ENCODE measurements at regions not wholly inside any gene's neighbourhood (a gene's known extent, or its start where the extent isn't known, plus 50 kb on each side); places are given as distances from the start of the nearest gene placed in this dataset.
A peak's percentile ranks its signal among the peaks of the same experiment; 100 is the strongest.
"Not testable (repeated sequence)": the region's sequence is repeated elsewhere in the genome, so short reads cannot be mapped to it uniquely, and the experiment has no call there.

DNA sequence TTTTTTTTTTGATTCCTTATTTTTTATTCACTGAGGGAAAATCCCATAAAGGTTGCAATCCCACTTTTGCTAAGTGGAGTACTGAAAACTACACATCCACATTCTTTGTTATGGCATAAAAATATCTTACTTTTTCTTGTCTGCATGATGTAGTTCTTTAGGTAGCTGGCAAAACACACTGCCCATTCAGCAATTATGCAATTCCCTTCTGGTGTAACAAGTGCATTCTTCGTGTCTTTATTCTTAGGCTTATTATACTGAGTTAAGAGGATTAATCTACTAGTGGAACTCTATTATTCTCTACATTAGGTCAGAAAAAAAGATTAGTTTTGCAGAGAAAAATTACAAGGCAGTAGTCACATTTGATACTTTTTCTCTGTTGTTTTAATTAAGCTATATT is 403.8 kb upstream of the GBE1 start:
- DNase-seq (ENCODE audit: low spot score), result no peak

DNA sequence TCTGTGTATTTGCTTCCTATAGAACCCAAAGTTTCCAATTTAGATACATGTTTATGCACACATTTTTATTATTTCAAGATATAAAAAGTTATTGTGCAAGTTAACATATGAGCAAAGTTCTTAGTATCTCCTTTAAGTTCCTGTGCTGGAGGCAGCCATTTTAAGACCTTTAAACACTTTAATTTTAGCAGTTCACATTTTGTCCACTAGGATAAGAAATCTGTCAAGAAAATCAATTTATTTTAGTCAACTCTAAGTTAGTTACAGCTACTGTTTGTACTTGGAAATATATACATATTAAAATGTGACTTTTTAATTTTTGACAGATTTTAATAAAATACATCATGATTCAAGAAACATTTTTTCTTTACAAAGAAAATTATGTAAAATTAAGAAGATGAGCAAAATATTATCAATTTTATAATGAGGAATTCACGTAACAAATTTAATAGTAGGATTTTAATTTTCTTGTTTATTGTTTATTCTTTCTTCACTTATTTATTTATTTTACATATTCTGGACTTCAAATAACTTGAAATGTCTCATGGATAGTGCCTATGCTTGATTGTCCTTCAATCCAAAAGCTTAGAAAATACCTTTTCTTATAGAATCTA is 402.6 kb upstream of the GBE1 start:
- no peak for DNase-seq (ENCODE audit: low spot score)

DNA sequence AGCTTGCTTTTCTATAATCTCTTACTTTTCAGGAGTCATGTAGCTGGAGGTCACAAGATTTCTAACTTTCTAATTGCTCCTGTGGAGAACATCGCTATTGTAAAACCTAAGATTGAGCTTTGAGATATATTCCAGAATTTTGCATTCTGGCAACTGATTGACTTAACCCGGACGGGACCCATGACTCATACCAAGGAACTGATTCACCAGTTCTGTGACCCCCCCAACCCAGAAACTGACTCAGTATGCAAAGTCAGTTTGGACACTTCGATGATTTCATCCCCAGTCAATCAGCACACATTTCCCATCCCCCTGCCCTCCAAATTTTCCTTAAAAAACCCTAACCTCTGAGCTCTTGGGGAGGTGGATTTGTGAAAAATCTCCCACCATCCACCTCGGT is 396.5 kb upstream of the GBE1 start:
- peak; percentile 53 for DNase-seq (ENCODE audit: low spot score)

DNA sequence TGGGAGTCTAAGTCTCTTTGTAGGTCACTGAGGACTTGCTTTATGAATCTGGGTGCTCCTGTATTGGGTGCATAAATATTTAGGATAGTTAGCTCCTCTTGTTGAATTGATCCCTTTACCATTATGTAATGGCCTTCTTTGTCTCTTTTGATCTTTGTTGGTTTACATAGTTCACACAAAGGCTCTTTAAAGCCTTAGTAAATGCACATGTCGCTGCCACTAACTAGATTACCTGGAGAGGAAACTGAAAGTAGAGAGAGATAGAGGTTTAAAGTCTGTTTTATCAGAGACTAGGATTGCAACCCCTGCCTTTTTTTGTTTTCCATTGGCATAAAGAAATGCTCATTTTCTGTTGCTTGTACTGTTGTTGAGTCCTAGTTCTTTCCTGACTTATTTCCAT is 392.4 kb upstream of the GBE1 start:
- DNase-seq (ENCODE audit: low spot score), result not testable (repeated sequence)

DNA sequence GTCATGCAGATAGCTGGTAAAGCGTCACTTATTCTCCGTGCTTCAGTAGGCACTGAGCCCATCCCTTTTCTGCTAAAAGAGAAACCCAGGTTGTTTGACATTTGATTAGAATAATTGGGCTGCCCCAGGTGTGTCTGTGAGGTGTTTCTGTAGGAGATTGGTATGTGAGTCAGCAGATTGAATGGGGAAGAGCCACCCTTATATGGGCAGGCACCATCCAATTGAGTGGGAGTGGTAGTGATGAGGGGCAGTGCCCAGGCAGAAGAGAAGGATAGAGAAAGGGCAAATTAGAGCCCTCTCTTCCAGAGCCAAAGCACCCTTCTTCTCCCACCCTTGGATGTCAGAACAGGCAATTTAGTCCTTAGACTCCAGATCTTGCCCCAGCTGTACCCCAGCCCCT is 384.3 kb upstream of the GBE1 start:
- no peak for DNase-seq (ENCODE audit: low spot score)

DNA sequence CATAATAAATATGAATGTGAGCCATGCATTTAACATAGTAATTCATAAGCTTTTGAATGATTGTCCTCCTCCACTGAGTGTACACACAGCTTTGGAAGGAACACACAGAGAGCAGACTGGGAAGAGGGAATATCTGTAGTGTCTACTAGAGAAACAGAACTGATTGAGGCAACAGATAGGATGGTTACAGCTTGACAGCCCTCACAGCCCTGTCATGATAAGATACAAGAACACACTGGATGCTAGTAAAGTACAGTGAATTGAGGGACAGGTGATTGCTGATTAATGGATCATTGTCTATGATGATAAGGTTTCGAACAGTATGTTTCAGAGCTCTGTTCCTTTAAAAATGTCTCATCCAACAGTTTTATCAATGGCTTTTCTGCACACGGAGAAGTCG is 383.4 kb upstream of the GBE1 start:
- DNase-seq (ENCODE audit: low spot score), result no peak

DNA sequence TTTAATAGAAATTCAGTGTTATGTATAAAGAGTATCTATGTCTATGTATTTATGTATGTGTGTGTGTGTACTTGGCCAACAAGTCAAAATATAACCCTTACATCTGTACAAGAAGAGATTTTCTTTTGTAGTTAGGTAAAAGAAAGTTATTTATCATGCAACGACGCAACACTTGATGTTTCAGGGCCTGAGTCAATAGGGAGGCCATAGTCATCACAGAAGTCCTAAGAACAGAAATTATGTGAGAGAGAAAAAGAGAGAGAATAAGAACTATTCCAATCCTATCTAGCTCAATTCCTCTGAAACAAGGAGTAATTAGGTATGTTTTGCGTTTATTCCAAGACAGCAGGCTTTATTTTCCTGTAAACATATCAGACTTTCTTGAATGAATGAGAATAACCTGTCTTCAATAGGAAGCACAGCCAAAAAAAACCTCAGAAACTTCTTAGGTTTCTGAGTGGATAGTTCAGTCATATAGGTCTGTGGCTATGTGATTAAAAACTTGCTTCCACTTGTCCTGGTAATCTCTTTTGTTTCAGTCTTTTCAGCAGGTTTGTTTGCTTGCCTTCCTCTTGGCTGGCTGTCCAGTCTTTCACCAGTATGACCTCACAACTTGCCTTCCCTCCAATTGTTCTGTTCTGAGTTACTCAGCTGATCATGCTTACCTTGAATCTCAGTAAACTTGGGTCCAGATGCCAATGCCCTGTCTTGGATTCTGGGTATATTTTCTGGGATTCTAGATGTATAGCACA is 382.4 kb upstream of the GBE1 start:
- DNase-seq (ENCODE audit: low spot score), result no peak

DNA sequence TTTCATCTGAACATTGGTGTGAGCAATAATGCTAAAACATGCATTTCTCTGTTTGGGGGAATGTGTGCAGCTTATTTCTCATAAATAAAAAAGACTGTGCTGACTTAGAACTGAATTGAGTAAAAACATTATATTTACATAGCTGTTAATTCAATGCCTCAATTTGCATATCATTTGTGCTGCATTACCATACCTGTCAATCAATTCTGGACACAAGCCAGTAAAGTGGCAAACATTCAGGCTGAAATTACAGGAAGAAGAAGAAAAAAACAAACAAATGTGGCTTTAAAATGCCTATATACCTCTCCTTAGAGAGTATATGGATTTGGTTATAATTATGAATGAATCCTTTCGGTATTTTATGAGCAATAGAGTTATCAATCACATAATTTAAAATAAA is 380.1 kb upstream of the GBE1 start:
- DNase-seq (ENCODE audit: low spot score), result no peak

DNA sequence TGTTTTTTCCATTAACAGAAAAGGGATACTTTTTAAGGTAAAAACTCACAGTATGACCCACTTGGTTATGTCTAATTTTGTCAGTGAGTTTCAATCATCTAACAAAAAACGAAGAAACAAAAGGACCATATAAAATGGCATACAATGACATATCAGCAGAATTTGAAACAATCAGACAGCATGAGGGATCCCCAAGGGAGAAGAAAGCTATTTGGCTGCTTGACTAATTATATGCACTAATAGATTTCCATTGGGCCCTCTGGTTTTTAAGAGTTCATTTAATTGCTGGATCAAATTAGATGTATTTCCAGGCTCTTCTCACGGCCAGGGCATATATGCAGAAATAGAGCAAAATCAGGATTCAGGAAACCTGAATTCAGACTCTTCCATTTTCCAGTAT is 376.4 kb upstream of the GBE1 start:
- no peak for DNase-seq (ENCODE audit: low spot score)

DNA sequence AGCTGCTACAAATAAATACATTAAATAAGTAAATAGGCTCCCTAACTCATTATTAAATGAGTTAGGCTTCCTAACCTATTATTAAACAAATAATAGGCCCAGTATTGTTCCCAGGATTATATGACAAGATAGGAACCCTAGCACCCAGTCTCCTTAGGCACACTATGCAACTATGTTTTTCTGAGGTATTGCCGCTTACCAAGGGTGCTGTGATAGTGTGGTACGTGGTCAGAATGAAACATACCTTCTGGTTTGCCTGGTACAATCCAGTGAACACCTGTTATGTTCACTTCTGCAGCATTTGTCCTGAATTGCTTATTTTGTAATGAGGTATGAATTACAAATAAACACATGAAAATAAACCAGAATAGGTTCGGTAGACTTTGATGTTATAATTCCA is 375.6 kb upstream of the GBE1 start:
- DNase-seq (ENCODE audit: low spot score), result no peak

DNA sequence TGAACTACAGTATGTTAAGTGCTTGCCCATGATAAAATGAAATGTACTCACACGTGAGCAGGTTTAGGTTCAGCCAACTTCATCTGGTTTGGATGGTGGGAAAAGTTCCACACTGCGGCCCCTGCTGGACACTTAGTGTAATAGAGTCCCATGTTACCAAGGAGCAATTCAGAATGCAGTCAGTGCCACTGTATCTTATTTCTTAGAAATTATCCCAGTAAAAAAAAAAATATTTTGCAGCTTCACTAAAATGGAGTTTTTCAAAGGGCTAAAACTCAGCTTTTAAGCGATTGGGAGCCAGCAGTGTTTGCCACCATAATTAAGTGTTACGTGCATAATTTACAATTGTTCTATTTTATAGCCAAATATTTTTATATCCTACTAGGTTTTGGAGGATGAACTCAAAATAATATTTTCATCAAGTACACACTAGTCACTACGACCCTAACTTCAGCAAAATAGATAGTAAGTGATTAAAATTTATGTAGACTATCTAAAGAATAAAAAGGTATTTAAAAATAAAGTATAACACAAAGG is 371.7 kb upstream of the GBE1 start:
- peak; percentile 45 for DNase-seq (ENCODE audit: low spot score)

DNA sequence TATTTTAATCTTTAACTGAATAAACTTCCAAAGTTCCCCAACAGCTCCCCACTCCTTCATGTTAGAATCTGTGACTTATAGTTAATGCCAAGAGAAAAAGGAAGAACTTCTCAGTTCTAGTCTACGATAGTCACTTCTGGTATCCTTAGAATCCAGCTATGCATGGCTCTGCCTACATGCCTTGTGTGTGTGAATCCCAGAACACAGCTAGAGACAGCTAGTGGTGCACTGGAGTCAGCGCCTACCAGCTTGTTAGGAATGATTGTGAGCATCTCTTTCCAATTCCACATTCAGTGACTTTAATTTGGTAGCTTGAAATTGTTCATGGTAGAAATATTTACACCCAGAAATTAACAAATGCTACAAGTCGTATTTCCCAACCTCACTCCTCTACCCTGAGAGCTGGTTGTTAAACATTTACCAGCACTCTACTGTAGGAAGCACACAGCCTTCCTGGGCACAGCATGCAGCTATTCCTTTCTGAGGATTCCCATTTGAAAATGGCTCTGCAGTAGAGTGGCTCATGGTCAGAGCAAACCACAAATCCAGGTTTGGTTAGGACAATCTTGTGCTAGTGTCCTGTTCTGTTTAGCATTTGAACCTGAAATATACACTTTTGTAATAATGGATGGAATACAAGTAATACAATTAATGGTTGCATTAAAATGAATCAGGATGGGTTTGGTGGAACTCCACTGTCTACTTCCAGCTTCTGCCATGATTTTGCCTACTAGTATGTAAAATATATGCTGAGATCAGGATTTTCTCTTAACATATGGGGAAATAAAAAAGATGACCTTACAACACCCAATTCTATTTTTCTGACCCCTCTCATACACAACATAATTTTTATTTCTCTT is 371.0 kb upstream of the GBE1 start:
- no peak for DNase-seq (ENCODE audit: low spot score)

DNA sequence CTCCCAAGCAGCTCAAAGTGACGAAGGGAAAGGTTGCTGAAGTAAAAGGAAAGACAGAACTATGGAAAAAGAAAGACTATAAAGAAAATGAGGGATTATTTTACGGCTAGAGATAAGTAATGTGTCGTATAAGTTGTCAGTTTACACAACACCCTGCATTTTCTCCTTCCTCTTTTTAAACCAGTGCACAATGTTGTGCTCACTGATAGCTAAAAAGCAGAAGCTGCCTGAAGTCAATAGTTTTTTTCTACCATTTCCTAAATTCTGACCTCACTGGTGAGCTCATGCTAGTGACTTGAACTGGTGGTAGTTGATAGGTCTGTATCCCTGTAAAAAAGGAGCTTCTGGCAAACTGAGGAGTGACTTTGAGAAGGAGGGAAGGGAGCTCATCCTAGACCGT is 368.6 kb upstream of the GBE1 start:
- DNase-seq (ENCODE audit: low spot score), result no peak

DNA sequence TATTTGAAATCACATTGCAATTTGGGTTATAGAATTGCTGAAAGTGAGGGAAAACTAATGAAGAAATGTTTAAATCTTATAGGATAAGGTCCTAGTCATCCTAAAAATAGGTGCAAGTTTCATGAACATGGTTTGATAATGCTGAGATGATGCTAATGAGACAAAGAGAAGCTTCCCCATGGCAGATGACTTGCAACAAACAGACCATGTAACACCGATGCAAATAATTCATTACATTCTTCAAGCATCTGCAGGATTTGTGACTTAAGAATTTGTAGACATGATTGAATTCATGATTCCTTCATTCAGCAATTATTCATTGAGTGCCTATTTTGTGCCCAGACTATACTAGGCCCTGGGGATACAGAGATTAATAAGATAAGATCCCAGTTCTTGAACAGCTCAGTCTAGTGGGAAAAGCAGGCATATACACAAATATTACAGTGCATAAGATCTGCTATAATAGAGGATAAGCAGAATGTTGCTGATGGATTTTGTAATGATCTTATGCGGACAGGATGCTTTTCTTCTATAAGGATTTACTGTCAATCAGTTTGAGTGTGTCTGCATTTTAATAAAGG is 367.9 kb upstream of the GBE1 start:
- no peak for DNase-seq (ENCODE audit: low spot score)

DNA sequence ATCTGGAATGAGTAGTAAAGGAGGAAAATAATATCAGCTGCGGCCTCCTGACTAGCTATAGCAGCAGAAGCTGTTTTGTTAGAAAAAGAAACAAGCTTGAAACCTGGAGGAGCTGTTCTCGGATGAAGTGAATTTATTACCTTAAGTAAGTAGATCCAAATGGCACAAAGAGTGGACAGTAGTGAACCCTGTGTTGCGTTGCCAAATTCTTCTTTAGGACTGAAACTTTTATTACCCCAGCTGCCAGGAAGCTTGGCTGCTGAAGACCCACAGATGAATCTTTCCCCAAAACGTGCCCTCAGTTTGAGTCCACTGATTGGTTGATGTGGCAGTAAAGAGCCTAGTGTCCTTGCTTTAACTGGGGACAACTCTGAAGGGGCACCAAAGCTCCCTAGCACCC is 366.8 kb upstream of the GBE1 start:
- no peak for DNase-seq (ENCODE audit: low spot score)

DNA sequence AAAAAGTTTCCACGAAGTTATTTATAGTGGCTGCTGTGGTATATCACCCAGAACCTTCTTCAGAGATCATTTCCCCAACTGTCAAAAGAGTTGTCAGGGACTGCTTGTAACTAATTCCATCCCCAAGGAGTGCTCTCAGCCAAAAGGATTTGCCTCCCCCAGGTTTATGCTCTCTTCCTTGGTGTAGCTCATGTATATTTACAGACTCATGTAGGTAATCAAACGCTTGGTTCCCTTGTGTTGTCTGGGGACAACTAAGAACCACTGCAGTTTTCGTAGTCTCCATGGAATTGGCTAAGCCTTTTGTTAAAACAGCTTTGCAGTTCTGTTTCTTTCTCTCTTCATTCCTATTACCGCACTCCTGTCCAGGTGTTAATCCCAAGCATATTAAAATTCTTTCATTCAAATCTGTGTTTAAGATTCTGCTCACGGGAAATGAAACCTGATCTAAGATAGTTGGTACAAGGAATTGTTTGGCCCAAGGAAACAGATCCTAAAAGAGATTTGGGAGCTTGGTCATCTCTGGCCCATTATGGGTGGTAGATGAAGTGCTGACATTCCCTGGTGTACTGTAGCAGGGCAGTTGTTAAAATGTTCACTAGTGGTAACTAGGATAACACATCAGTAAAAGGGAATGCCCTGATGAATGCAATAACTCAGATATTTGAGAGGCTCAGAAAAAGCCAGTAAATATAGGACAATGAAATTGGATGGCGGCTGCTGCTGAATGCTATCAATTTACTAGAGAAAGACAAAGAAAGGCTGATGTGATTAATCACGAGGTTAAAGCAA is 361.3 kb upstream of the GBE1 start:
- DNase-seq (ENCODE audit: low spot score), result no peak

DNA sequence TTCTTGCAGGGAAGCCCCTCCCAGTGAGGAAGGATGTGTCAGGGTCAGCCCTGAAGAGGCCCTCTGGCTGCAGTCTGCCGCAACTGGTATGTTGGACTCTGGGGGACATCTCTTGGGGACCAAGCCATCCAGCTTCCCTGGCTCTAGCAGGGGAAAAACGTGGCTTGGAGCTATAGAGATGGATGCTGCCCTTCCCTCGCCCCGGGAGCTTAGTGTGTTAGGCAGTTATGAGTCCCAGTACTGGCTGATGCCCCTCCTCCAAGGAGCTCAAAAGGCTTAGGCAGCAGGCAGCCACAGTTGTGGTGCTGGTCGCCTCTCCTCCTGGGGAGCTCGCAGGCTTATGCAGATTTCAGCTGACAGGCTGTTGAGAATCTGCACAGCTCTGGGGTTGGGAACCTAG is 353.1 kb upstream of the GBE1 start:
- DNase-seq (ENCODE audit: low spot score), result no peak

DNA sequence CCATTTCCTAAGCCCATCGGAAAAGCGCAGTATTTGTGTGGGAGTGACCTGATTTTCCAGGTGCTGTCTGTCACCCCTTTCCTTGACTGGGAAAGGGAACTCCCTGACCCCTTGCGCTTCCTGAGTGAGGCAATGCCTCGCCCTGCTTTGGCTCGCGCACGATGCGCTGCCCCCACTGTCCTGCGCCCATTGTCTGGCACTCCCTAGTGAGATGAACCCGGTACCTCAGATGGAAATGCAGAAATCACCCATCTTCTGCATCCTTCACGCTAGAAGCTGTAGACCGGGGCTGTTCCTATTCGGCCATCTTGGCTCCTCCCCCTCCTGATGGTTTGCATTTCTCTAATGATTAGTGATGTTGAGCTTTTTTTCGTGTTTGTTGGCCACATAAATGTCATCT is 349.3 kb upstream of the GBE1 start:
- DNase-seq (ENCODE audit: low spot score), result not testable (repeated sequence)

DNA sequence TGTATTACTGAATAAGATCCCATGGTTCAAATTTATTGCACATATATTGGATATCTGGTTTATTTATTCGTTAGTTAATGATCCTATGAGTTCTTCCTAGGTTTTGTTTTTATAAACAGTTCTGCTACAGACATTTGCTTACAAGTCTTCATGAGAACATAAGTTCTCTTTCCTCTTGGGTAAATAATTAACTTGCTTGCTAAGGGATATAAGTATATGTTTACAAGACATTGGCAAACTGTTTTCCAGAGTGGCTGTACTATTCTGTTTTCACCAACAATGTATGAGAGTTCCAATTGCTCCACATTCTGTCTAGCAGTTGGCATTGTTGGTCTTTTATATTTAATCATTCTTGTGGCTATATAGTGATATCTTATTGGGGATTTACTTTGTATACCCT is 341.8 kb upstream of the GBE1 start:
- no peak for DNase-seq (ENCODE audit: low spot score)

DNA sequence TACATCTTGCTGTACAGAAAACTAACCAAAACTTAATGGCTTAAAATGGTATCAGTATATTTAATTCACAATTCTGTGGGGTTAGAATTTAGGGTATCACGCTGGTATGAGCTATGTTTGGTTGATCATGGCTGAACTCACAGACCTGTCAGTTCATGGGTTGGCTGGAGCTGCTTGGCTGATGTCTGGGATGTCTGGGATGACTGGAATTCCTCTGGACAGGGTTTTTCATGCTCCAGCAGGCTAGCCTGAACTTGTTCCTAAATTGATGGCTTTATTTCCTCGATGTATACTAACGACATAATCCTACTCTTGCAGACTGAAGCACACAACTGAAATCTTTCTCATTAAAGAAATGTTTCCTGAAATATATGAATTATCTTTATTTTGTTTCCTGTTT is 338.9 kb upstream of the GBE1 start:
- no peak for DNase-seq (ENCODE audit: low spot score)

DNA sequence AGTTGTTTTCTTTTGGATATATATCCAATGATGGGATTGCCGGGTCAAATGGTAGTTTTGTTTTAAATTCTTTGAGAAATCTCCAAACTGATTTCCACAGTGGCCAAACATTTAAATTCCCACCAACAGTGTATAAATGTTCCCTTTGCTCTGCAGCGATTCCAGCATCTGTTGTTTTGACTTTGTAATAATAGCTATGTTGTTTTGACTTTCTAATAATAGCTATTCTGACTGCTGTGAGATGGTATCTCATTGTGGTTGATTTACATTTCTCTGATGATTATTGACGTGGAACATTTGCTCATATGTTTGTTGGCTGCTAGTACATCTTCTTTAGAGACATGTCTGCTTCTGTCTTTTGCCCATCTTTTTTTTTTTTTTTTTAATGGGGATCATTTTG is 332.2 kb upstream of the GBE1 start:
- no peak for DNase-seq (ENCODE audit: low spot score)

DNA sequence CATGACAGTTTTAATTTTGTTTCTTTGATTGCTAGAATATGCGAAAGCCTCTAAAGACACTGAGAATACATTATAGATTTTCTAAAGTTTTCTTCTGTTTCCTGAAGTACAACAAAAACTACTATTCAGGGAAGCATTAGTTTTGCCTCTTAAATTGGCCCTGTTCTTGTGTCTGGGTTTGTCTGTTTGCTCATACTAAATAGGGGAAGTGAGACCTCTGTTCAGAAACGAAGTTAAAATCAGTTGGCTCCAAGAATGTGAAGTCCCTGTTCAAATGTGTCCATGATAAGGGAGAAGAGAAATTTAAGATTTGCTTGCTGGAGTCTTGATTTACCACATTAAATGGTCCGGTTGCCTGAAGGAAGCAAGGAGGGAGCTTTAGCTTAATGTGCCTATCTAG is 327.3 kb upstream of the GBE1 start:
- DNase-seq (ENCODE audit: low spot score), result no peak

Measured in kidney capillary endothelial cell (primary cell).